Breast epithelium (tissue), 4 donors: ENCODE measurements at regions not wholly inside any gene's neighbourhood (a gene's known extent, or its start where the extent isn't known, plus 50 kb on each side); places are given as distances from the start of the nearest gene placed in this dataset.

Experiments
- DNase-seq, 2 donors: peaks; one replicate each; pipeline ENCODE4 v3.0.0-alpha.2; 2019; ENCODE audit warnings: low spot score in 2 of 2
- H3K27ac ChIP-seq, 2 donors: fragments of 200-600 bp; sonication (generic) in 1 of 2; one replicate each; pipeline ENCODE4 v1.5.1; 2016 to 2019; ENCODE audit warnings: mild to moderate bottlenecking in 1 of 2
- H3K27me3 ChIP-seq, 2 donors: fragments of 200-600 bp; sonication (generic) in 1 of 2; one replicate each; pipeline versions ENCODE4 v1.5.1 to v1.6.0; 2017 to 2019; ENCODE audit warnings: control low read depth in 1 of 2, mild to moderate bottlenecking in 1 of 2
- H3K36me3 ChIP-seq: fragments of 200-600 bp; one replicate; pipeline ENCODE4 v1.5.1; 2019
- H3K4me1 ChIP-seq, 2 donors: fragments of 200-600 bp; sonication (generic); one replicate each; pipeline ENCODE4 v1.5.1; 2016 to 2019; ENCODE audit warnings: control low read depth in 1 of 2
- H3K4me3 ChIP-seq, 3 donors: fragments of 200-600 bp; sonication (generic); 1 replicate in 2 of 3; 2 replicates in 1 of 3; pipeline ENCODE4 v1.5.1; 2016 to 2019; ENCODE audit warnings: mild to moderate bottlenecking in 3 of 3, moderate library complexity in 2 of 3
- H3K9me3 ChIP-seq, 2 donors: fragments of 200-600 bp; sonication (generic) in 1 of 2; one replicate each; pipeline ENCODE4 v1.5.1; 2016 to 2019; ENCODE audit warnings: control low read depth in 1 of 2
- POLR2A ChIP-seq: fragments of 450-650 bp; IDR thresholded peaks from one replicate; pipeline ENCODE4 v1.6.1; 2016; ENCODE audit warnings: antibody characterized with exemption, mild to moderate bottlenecking, moderate library complexity
- POLR2AphosphoS5 ChIP-seq, 3 donors: sonication (generic); formaldehyde crosslinking; IDR thresholded peaks; one replicate each; pipeline ENCODE4 v1.6.1; 2017; ENCODE audit warnings: antibody characterized with exemption in 3 of 3
- intact Hi-C: fragments of 100-400 bp; cut with DNase I; formaldehyde crosslinking; loops from one replicate; pipeline ENCODE4 v1.15.1; 2023; ENCODE audit warnings: low total_unique reads
- TF ChIP-seq, protein P1 (sequence below), 3 donors: fragments of 450-650 bp; IDR thresholded peaks; one replicate each; pipeline ENCODE4 v1.5.1; 2016 to 2017; ENCODE audit warnings: antibody characterized with exemption in 3 of 3, mild to moderate bottlenecking in 3 of 3, moderate library complexity in 3 of 3

DNA sequence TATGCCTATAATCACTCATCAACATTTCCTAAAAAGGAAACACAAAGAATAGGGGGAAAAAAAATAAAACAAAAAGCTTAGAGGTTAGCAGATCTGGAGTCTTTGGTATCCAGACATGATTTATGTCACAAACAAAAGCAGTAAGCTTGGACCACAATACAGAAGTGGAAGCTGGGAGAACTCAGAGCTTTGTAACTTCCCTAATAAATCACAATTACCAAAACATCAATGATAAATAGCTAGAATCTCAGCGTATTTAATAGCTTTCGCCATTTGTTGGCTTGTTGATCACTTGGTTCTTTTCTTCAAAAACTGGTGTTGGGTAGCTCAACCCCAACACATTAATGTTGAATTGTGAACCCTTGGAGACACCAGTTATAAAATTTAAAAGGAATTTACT lies 392.5 kb downstream of the IRS1 start:
- Histone ChIP-seq H3K4me3 (no peak overlapping the region), H3K4me1 (no peaks in the 10 kb centered on the region)
- TF ChIP-seq, protein P1, sequence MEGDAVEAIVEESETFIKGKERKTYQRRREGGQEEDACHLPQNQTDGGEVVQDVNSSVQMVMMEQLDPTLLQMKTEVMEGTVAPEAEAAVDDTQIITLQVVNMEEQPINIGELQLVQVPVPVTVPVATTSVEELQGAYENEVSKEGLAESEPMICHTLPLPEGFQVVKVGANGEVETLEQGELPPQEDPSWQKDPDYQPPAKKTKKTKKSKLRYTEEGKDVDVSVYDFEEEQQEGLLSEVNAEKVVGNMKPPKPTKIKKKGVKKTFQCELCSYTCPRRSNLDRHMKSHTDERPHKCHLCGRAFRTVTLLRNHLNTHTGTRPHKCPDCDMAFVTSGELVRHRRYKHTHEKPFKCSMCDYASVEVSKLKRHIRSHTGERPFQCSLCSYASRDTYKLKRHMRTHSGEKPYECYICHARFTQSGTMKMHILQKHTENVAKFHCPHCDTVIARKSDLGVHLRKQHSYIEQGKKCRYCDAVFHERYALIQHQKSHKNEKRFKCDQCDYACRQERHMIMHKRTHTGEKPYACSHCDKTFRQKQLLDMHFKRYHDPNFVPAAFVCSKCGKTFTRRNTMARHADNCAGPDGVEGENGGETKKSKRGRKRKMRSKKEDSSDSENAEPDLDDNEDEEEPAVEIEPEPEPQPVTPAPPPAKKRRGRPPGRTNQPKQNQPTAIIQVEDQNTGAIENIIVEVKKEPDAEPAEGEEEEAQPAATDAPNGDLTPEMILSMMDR (IDR thresholded peaks at IDR 0.05): no peak
- no peak for TF ChIP-seq POLR2A
- TF ChIP-seq POLR2AphosphoS5 (IDR thresholded peaks at IDR 0.05): no peak

DNA sequence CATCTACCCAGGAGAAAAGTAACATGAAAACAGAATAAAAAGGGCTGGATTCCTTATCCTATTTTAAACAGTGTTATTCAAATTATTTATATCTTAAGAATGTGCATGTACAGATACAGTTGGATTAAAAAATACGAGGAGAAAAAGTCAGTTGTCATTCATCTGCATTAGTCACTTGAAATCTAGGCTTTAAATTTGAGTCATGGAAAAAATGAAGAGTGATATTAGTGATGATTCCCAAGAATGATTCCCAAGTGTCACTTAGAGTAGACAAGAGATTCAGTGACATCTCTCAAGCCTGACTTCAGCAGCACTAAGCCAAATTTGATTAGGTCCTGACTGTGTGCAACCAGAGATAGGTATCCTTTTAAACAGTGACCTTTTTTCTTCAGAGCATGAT lies 394.2 kb downstream of the IRS1 start:
- H3K36me3 ChIP-seq: no peaks in the 10 kb centered on the region
- H3K27ac ChIP-seq: no peak overlapping the region
- H3K27me3 ChIP-seq: no peaks in the 10 kb centered on the region
- TF ChIP-seq, protein P1 (IDR thresholded peaks at IDR 0.05): no peak
- TF ChIP-seq POLR2A (no peak), POLR2AphosphoS5 (IDR thresholded peaks at IDR 0.05) (no peak)
- intact Hi-C loops: loop anchor here (5.0 kb wide), 1 partner anchor 737 kb away; no protein-coding TSS in a partner anchor
- no peaks in the 10 kb centered on the region for H3K9me3 ChIP-seq
- H3K4me1 ChIP-seq: no peaks in the 10 kb centered on the region
- H3K4me3 ChIP-seq: no peak overlapping the region
- no peak for DNase-seq

More for the DNA sequence above, 392.5 kb downstream of the IRS1 start:
- no peaks in the 10 kb centered on the region for H3K27me3 ChIP-seq
- H3K36me3 ChIP-seq: no peaks in the 10 kb centered on the region
- no peaks in the 10 kb centered on the region for H3K9me3 ChIP-seq
- intact Hi-C loops: loop anchor here (5.0 kb wide), 1 partner anchor 735 kb away; no protein-coding TSS in a partner anchor
- no peak overlapping the region for H3K27ac ChIP-seq
- DNase-seq: no peak

DNA sequence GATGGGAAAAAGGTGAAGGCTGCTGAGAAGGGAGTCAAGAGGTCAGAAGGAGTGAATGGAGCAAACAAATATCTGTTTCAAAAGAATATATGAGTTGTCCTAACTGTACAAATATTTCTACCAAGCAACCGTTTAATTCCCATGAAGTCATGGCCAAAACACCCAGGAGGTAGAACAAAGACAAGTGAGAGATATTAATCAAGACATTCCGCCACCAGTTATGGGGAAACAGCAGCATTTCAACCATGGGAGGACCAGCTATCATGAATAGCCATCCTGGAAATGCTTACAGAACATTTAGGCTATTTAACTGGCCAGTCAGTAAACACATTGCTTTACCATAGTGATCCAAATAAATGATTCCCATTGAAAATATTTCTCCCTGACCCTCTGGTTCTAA lies 396.3 kb downstream of the IRS1 start:
- Histone ChIP-seq H3K27ac (peak overlapping the region in 1 of 2 donors; percentile 3), H3K27me3 (no peaks in the 10 kb centered on the region), H3K9me3 (no peaks in the 10 kb centered on the region), H3K4me3 (no peak overlapping the region), H3K36me3 (no peaks in the 10 kb centered on the region), H3K4me1 (no peaks in the 10 kb centered on the region)
- TF ChIP-seq, protein P1 (IDR thresholded peaks at IDR 0.05): no peak
- no peak for TF ChIP-seq POLR2AphosphoS5 (IDR thresholded peaks at IDR 0.05)
- no peak for TF ChIP-seq POLR2A
- intact Hi-C loops: no loop called here
- no peak for DNase-seq

DNA sequence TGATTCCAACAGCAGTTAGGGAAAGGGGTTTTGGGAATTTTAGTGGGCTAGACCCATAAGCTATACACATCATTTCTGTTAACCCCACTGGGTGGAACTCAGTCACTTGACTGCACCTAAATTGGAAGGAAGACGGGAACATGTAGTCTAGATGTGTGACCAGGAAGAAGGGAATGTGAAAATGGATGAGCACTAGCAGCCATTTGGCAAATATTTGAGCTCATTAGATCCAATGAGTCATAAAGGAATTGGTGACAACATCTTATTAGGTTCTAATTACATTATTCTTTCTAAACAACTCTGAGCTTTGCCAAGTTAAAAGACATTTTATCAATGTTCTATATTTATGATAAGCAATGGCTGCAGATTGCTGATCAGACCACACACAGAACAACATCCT lies 400.6 kb downstream of the IRS1 start:
- H3K4me1 ChIP-seq: no peaks in the 10 kb centered on the region
- intact Hi-C loops: no loop called here
- no peak for DNase-seq

DNA sequence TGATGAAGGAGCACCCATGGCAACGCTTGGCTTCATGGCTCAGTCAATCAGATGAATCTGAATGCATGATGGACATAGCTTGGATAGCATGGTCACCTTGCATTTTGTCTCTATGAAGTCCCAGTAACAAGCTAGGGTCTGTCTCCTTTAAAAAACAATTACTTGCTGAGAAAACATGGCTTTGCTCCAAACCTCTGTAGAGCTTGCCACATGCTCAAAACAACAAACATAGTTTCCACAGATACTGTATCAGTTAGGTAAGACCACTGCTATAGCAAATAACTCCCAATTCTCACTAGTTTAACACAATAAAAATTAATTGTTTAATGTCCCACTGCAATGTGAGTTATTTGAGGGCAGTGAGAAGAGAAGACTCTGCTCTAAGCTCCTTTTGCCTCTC lies 401.0 kb downstream of the IRS1 start:
- Histone ChIP-seq H3K27ac (no peak overlapping the region), H3K9me3 (no peaks in the 10 kb centered on the region), H3K4me1 (no peaks in the 10 kb centered on the region), H3K27me3 (no peaks in the 10 kb centered on the region), H3K4me3 (no peak overlapping the region), H3K36me3 (no peaks in the 10 kb centered on the region)
- no peak for DNase-seq
- no peak for TF ChIP-seq POLR2AphosphoS5 (IDR thresholded peaks at IDR 0.05)
- no peak for TF ChIP-seq POLR2A
- TF ChIP-seq, protein P1 (IDR thresholded peaks at IDR 0.05): no peak
- intact Hi-C loops: no loop called here

More for the DNA sequence above, 400.6 kb downstream of the IRS1 start:
- Histone ChIP-seq H3K36me3 (no peaks in the 10 kb centered on the region), H3K4me3 (no peak overlapping the region), H3K27ac (no peak overlapping the region), H3K27me3 (no peaks in the 10 kb centered on the region), H3K9me3 (no peaks in the 10 kb centered on the region)
- TF ChIP-seq POLR2A: no peak
- no peak for TF ChIP-seq POLR2AphosphoS5 (IDR thresholded peaks at IDR 0.05)
- TF ChIP-seq, protein P1 (IDR thresholded peaks at IDR 0.05): no peak
